ENCODE measurements at regions not wholly inside any gene's neighbourhood (a gene's known extent, or its start where the extent isn't known, plus 50 kb on each side); places are given as distances from the start of the nearest gene placed in this dataset.

DNA sequence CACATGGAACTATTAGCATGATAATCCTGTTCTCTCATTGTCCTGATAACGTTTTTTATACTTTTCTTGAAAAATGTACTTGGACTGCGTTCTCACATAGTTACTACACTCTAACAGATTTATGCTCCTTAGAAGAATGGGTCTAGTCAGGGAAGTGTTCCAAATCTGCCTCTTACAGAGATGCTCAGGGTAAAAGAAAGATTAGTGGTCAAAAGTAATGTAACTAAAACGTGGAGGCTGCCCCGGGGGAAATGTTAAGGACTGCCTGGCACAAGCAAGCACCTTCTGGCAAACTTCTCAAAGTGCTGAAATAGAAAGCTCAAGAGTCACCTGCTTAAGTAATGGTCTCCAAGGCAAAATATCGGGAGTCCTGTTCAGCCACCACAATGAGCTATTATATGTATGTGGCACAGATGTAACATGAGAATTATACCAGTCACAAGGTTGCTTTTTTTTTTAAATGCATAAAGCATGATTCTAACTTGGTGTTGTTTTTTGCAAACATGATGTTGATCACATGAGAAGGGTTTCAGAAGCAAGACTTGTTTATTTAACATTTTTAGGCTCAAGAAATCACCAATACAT lies 244.5 kb upstream of the JARID2 start:
- H3K4me3 ChIP-seq (ENCODE audit: control insufficient read depth, low read depth, low read length) = no peak overlapping the region
- TF ChIP-seq, protein P1, sequence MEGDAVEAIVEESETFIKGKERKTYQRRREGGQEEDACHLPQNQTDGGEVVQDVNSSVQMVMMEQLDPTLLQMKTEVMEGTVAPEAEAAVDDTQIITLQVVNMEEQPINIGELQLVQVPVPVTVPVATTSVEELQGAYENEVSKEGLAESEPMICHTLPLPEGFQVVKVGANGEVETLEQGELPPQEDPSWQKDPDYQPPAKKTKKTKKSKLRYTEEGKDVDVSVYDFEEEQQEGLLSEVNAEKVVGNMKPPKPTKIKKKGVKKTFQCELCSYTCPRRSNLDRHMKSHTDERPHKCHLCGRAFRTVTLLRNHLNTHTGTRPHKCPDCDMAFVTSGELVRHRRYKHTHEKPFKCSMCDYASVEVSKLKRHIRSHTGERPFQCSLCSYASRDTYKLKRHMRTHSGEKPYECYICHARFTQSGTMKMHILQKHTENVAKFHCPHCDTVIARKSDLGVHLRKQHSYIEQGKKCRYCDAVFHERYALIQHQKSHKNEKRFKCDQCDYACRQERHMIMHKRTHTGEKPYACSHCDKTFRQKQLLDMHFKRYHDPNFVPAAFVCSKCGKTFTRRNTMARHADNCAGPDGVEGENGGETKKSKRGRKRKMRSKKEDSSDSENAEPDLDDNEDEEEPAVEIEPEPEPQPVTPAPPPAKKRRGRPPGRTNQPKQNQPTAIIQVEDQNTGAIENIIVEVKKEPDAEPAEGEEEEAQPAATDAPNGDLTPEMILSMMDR (conservative IDR thresholded peaks at IDR 0.05; ENCODE audit: control insufficient read depth, insufficient read depth, low read depth, low read length) = no peak
- no peak for DNase-seq (ENCODE audit: low read depth)

DNA sequence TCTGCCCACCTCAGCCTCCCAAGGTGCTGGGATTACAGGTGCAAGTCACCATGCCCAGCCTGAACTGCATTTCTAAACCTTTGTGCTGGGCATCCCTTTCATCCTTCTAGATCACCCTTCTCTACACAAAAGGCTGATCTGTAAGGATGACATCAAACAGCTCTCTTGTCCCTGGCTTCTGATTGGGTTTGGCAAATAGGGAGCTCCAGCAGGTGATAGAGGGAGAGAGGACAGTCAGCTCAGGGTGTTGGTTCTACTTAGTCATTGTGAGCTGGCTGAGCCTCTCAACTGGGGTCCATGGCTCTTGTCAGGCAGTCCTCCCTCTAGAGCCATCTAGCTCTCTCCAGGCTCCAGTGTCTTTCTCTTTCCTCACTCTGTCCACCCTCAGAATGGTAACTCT lies 237.6 kb upstream of the JARID2 start:
- DNase-seq (ENCODE audit: low read depth) = no peak
- TF ChIP-seq, protein P1 (conservative IDR thresholded peaks at IDR 0.05; ENCODE audit: control insufficient read depth, insufficient read depth, low read depth, low read length) = no peak
- H3K4me3 ChIP-seq (ENCODE audit: control insufficient read depth, low read depth, low read length) = no peak overlapping the region

GRCh38 chr6:15014958-15015357 lies 230.9 kb upstream of the JARID2 start:
- TF ChIP-seq, protein P1 (conservative IDR thresholded peaks at IDR 0.05; ENCODE audit: control insufficient read depth, insufficient read depth, low read depth, low read length) = no peak
- DNase-seq (ENCODE audit: low read depth) = no peak
- no peak overlapping the region for H3K4me3 ChIP-seq (ENCODE audit: control insufficient read depth, low read depth, low read length)

- no peak for DNase-seq (ENCODE audit: low read depth)
- no peak overlapping the region for H3K4me3 ChIP-seq (ENCODE audit: control insufficient read depth, low read depth, low read length)
- TF ChIP-seq, protein P1 (conservative IDR thresholded peaks at IDR 0.05; ENCODE audit: control insufficient read depth, insufficient read depth, low read depth, low read length) = no peak
These were observed 229.1 kb upstream of the JARID2 start for GRCh38 chr6:15016813-15017212.

- DNase-seq (ENCODE audit: low read depth) = no peak
- TF ChIP-seq, protein P1 (conservative IDR thresholded peaks at IDR 0.05; ENCODE audit: control insufficient read depth, insufficient read depth, low read depth, low read length) = no peak
- no peak overlapping the region for H3K4me3 ChIP-seq (ENCODE audit: control insufficient read depth, low read depth, low read length)
These were observed 228.6 kb upstream of the JARID2 start for GRCh38 chr6:15017261-15017660.

GRCh38 chr6:15017803-15018202 lies 228.1 kb upstream of the JARID2 start:
- TF ChIP-seq, protein P1 (conservative IDR thresholded peaks at IDR 0.05; ENCODE audit: control insufficient read depth, insufficient read depth, low read depth, low read length) = no peak
- no peak overlapping the region for H3K4me3 ChIP-seq (ENCODE audit: control insufficient read depth, low read depth, low read length)
- DNase-seq (ENCODE audit: low read depth) = no peak

Measured in fibroblast of mammary gland (primary cell).